PC-3 (cell line): ENCODE measurements at regions not wholly inside any gene's neighbourhood (a gene's known extent, or its start where the extent isn't known, plus 50 kb on each side); places are given as distances from the start of the nearest gene placed in this dataset.

Experiments used
- ATAC-seq: fragments of 200-7000 bp; cut with Tn5 transposase; 2 replicates; pipeline ENCODE4 v1.9.1; 2020; ENCODE audit warnings: mild to moderate bottlenecking, moderate library complexity
- BruUV-seq: library from RNA; stranded (reverse); fragments of 400-500 nt; replicated peaks from 2 replicates; lab custom pipeline; 2021; lab: Mats Ljungman, UMichigan
- CTCF ChIA-PET: fragments of 300-600 bp; sonication (Branson Sonifier 250); formaldehyde crosslinking; loops from one replicate; lab custom pipeline; 2022; ENCODE audit warnings: antibody characterized with exemption; lab: Charles Lee
- POLR2A ChIA-PET: fragments of 300-600 bp; sonication (Branson Sonifier 250); formaldehyde crosslinking; loops from one replicate; lab custom pipeline; 2022; ENCODE audit warnings: antibody characterized with exemption; ENCODE audit not compliant: unreplicated experiment; lab: Charles Lee
- DNase-seq: peaks from one replicate; pipeline ENCODE4 v3.0.0-alpha.2; 2015
- H2AFZ ChIP-seq: fragments of 300-600 bp; sonication (generic); 2 replicates; pipeline ENCODE4 v1.6.0; 2016; ENCODE audit warnings: antibody characterized with exemption, low read length
- H3F3A ChIP-seq: fragments of 300-600 bp; sonication (generic); one replicate; pipeline ENCODE4 v1.6.0; 2017; ENCODE audit warnings: antibody characterized with exemption, low read length, control low read depth, mild to moderate bottlenecking; ENCODE audit not compliant: unreplicated experiment
- H3K27ac ChIP-seq: fragments of 300-600 bp; sonication (generic); 2 replicates; pipeline ENCODE4 v1.5.1; 2016; ENCODE audit warnings: mild to moderate bottlenecking, low read length
- H3K27me3 ChIP-seq: fragments of 300-600 bp; sonication (generic); 2 replicates; pipeline ENCODE4 v1.6.1; 2016; ENCODE audit warnings: low read length, mixed read lengths
- H3K36me3 ChIP-seq: fragments of 300-600 bp; sonication (generic); 2 replicates; pipeline ENCODE4 v1.6.1; 2016; ENCODE audit warnings: low read depth, mixed run types, low read length, mixed read lengths
- H3K4me1 ChIP-seq: fragments of 300-600 bp; sonication (generic); 2 replicates; pipeline ENCODE4 v1.5.1; 2016; ENCODE audit warnings: low read length; ENCODE audit not compliant: insufficient read depth
- H3K4me2 ChIP-seq: fragments of 300-600 bp; sonication (generic); 2 replicates; pipeline ENCODE4 v1.6.0; 2016; ENCODE audit warnings: low read length
- H3K4me3 ChIP-seq: fragments of 300-600 bp; sonication (generic); 2 replicates; pipeline ENCODE4 v1.5.1; 2016; ENCODE audit warnings: mild to moderate bottlenecking, low read length, mixed read lengths
- H3K79me2 ChIP-seq: fragments of 300-600 bp; sonication (generic); 2 replicates; pipeline ENCODE4 v1.6.1; 2017; ENCODE audit warnings: low read length, mixed read lengths
- H3K9ac ChIP-seq: fragments of 300-600 bp; sonication (generic); 2 replicates; pipeline ENCODE4 v1.6.0; 2016; ENCODE audit warnings: mild to moderate bottlenecking, low read length
- H3K9me2 ChIP-seq: fragments of 300-600 bp; sonication (generic); replicated peaks from 2 replicates; pipeline ENCODE4 v1.6.1; 2016; ENCODE audit warnings: mixed run types, low read length, mixed read lengths
- H3K9me3 ChIP-seq: fragments of 300-600 bp; sonication (generic); 2 replicates; pipeline ENCODE4 v1.6.1; 2016; ENCODE audit warnings: low read length, mixed read lengths
- H4K20me1 ChIP-seq: fragments of 300-600 bp; sonication (generic); 2 replicates; pipeline ENCODE4 v1.6.1; 2016; ENCODE audit warnings: low read length, mixed read lengths
- CTCF ChIP-seq: fragments of 300-600 bp; sonication (generic); conservative IDR thresholded peaks from 2 replicates; pipeline ENCODE4 v1.5.1; 2017; ENCODE audit warnings: antibody characterized with exemption, low read depth, mild to moderate bottlenecking, low read length
- EZH2 ChIP-seq: fragments of 300-600 bp; sonication (generic); IDR thresholded peaks from one replicate; pipeline ENCODE4 v1.6.1; 2017; ENCODE audit warnings: antibody characterized with exemption, mild to moderate bottlenecking, low read length; ENCODE audit not compliant: unreplicated experiment
- EZH2phosphoT487 ChIP-seq: fragments of 300-600 bp; sonication (generic); IDR thresholded peaks from 2 replicates; pipeline ENCODE4 v1.6.1; 2018; ENCODE audit warnings: mild to moderate bottlenecking, antibody characterized with exemption, low read length, borderline replicate concordance
- intact Hi-C: fragments of 100-400 bp; cut with micrococcal nuclease; formaldehyde crosslinking; loops from 2 replicates; pipeline ENCODE4 v1.9.0; 2023

GRCh38 chr6:71589254-71589653 is 297.1 kb upstream of the RIMS1 start:
- no peaks in the 10 kb centered on the region for H4K20me1 ChIP-seq
- H3K79me2 ChIP-seq: no peaks in the 10 kb centered on the region
- no peak overlapping the region for H2AFZ ChIP-seq
- no peaks in the 10 kb centered on the region for H3K27me3 ChIP-seq
- intact Hi-C loops: no loop called here
- no peak for DNase-seq
- BruUV-seq: no TSS peak
- H3K36me3 ChIP-seq: no peaks in the 10 kb centered on the region
- H3F3A ChIP-seq: no peaks in the 10 kb centered on the region
- no peaks in the 10 kb centered on the region for H3K9me2 ChIP-seq
- no peak for ATAC-seq
- TF ChIP-seq CTCF (no peak), EZH2phosphoT487 (no peak), EZH2 (no peak)
- no peaks in the 10 kb centered on the region for H3K4me1 ChIP-seq
- H3K9ac ChIP-seq: no peak overlapping the region
- no peak overlapping the region for H3K4me2 ChIP-seq
- H3K27ac ChIP-seq: no peak overlapping the region
- CTCF ChIA-PET: no interaction called here
- no peak overlapping the region for H3K4me3 ChIP-seq
- POLR2A ChIA-PET: no interaction called here
- H3K9me3 ChIP-seq: no peaks in the 10 kb centered on the region

GRCh38 chr6:71592643-71593042 is 293.7 kb upstream of the RIMS1 start:
- ATAC-seq (no peak), DNase-seq (no peak)
- intact Hi-C loops: no loop called here
- H3K4me2 ChIP-seq: no peak overlapping the region
- TF ChIP-seq EZH2phosphoT487 (no peak), CTCF (no peak), EZH2 (no peak)
- no peaks in the 10 kb centered on the region for H4K20me1 ChIP-seq
- H3K36me3 ChIP-seq: no peaks in the 10 kb centered on the region
- no TSS peak for BruUV-seq
- H3K4me1 ChIP-seq: no peaks in the 10 kb centered on the region
- H3K4me3 ChIP-seq: no peak overlapping the region
- no peaks in the 10 kb centered on the region for H3K27me3 ChIP-seq
- POLR2A ChIA-PET: no interaction called here
- H3F3A ChIP-seq: no peaks in the 10 kb centered on the region
- no peaks in the 10 kb centered on the region for H3K9me3 ChIP-seq
- CTCF ChIA-PET: no interaction called here
- H3K79me2 ChIP-seq: no peaks in the 10 kb centered on the region
- no peaks in the 10 kb centered on the region for H3K9me2 ChIP-seq
- H3K27ac ChIP-seq: no peak overlapping the region
- H2AFZ ChIP-seq: no peak overlapping the region
- H3K9ac ChIP-seq: no peak overlapping the region

GRCh38 chr6:71599359-71599758 is 287.0 kb upstream of the RIMS1 start:
- no peaks in the 10 kb centered on the region for H3K9me2 ChIP-seq
- no TSS peak for BruUV-seq
- H3K4me3 ChIP-seq: no peak overlapping the region
- ATAC-seq (no peak), DNase-seq (no peak)
- POLR2A ChIA-PET: no interaction called here
- H2AFZ ChIP-seq: no peak overlapping the region
- no peaks in the 10 kb centered on the region for H3K9me3 ChIP-seq
- no peaks in the 10 kb centered on the region for H3K4me1 ChIP-seq
- no peak overlapping the region for H3K9ac ChIP-seq
- CTCF ChIA-PET: no interaction called here
- no peaks in the 10 kb centered on the region for H3K36me3 ChIP-seq
- H3F3A ChIP-seq: no peaks in the 10 kb centered on the region
- no peak for TF ChIP-seq CTCF
- no peak for TF ChIP-seq EZH2
- TF ChIP-seq EZH2phosphoT487: no peak
- H4K20me1 ChIP-seq: no peaks in the 10 kb centered on the region
- no peaks in the 10 kb centered on the region for H3K27me3 ChIP-seq
- intact Hi-C loops: no loop called here
- no peak overlapping the region for H3K4me2 ChIP-seq
- H3K27ac ChIP-seq: no peak overlapping the region
- no peaks in the 10 kb centered on the region for H3K79me2 ChIP-seq
